ENCODE measurements at regions not wholly inside any gene's neighbourhood (a gene's known extent, or its start where the extent isn't known, plus 50 kb on each side); places are given as distances from the start of the nearest gene placed in this dataset.

DNA sequence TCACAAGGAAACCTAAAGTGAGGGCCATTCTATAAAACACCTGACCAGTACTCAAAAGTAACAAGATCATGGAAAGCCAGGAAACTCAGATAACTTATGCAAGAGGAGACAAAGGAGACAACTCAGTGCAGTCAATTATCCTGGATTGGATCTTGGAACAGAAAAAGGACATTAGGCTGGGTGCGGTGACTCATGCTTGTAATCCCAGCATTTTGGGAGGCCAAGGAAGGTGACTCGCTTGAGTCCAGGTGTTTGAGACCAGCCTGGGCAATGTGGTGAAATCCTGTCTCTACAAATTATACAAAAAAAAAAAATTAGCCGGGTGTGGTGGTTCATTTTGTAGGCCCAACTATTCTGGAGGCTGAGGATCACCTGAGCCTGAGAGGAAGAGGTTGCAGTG is 424.5 kb upstream of the SPRED2 start:
- no peaks in the 10 kb centered on the region for H3K4me1 Mint-ChIP-seq
- H3K9me3 Mint-ChIP-seq, result no peaks in the 10 kb centered on the region
- H3K27ac Mint-ChIP-seq, result no peak overlapping the region

GRCh38 chr2:65856423-65856822 is 424.0 kb upstream of the SPRED2 start:
- Mint-ChIP-seq H3K36me3 (ENCODE audit: low read depth) (no peaks in the 10 kb centered on the region), H3K9me3 (no peaks in the 10 kb centered on the region), H3K4me3 (no peak overlapping the region), H3K4me1 (no peaks in the 10 kb centered on the region), H3K27ac (no peak overlapping the region), H3K27me3 (no peaks in the 10 kb centered on the region)
- intact Hi-C loops (cut with micrococcal nuclease), result no loop called here
- no peak for DNase-seq

More for the DNA sequence above, 424.5 kb upstream of the SPRED2 start:
- DNase-seq, result no peak
- no peaks in the 10 kb centered on the region for H3K36me3 Mint-ChIP-seq (ENCODE audit: low read depth)
- H3K27me3 Mint-ChIP-seq, result no peaks in the 10 kb centered on the region
- H3K4me3 Mint-ChIP-seq, result no peak overlapping the region
- intact Hi-C loops (cut with micrococcal nuclease), result no loop called here

DNA sequence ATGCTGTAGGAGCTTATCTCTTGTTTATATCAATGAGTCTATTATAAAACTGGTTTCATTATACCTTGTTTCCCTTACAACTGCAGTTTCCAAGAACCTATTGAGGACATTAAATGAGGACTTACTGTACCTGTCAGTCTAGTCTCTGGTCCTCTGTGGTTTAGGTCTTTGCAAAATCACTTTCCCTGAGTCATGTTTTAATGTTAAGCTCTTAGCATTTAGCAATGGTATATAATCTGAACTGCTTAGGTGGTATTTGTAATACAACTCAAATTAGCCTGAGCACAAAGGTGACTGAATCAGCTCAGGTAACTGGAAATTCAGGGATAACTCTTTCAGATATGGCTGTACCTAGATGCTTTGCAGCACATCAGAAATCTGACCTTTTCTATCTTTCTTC is 418.3 kb upstream of the SPRED2 start:
- Mint-ChIP-seq H3K27me3 (no peaks in the 10 kb centered on the region), H3K4me1 (no peaks in the 10 kb centered on the region), H3K4me3 (no peak overlapping the region), H3K27ac (no peak overlapping the region), H3K9me3 (no peaks in the 10 kb centered on the region), H3K36me3 (ENCODE audit: low read depth) (no peaks in the 10 kb centered on the region)
- DNase-seq, result no peak
- intact Hi-C loops (cut with micrococcal nuclease), result no loop called here

- Mint-ChIP-seq H3K4me3 (no peak overlapping the region), H3K27ac (no peak overlapping the region), H3K36me3 (ENCODE audit: low read depth) (no peaks in the 10 kb centered on the region), H3K9me3 (no peaks in the 10 kb centered on the region), H3K27me3 (no peaks in the 10 kb centered on the region), H3K4me1 (no peaks in the 10 kb centered on the region)
- DNase-seq, result no peak
- intact Hi-C loops (cut with micrococcal nuclease), result no loop called here
Observed at GRCh38 chr2:65846989-65847678, 414.7 kb upstream of the SPRED2 start.

DNA sequence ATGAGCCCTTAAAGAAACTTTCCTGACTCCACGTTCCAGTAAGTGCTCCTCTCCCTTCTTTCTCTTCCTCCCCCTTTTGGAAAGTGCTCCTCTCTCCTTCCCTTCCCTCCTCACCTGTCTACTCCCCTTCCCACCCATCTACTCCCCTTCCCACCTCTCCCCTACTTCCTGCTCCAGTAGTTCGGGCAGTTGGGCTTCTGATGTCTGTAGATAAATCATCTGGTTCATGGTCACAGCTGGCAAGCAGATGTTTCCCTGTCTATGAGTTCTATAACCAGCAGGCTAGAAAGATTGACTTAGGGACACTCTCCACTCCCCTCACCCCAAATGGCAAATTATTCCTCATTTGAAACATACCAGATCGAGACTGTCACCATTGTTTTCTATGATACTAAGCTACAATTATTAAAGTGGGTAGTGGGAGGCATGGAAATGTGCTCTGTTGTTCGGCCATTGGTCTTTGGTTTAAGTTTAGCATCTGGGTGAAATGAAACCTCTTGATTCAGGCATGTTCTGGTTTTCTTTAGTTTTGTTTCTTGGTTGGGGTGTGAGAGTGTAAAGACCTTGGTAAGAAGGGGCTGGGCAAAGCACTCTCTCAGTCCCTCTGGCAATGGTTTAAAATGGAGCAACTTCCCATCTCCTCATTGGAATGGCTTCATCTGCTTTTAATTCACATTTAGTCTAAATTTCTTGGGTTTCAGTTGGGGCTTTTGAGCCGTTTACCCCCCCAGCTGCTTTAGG is 413.2 kb upstream of the SPRED2 start:
- intact Hi-C loops (cut with micrococcal nuclease), result no loop called here
- no peak for DNase-seq
- Mint-ChIP-seq H3K27ac (no peak overlapping the region), H3K4me3 (no peak overlapping the region), H3K27me3 (no peaks in the 10 kb centered on the region), H3K9me3 (peaks cover 5% of the 10 kb centered on the region), H3K4me1 (no peaks in the 10 kb centered on the region), H3K36me3 (ENCODE audit: low read depth) (no peaks in the 10 kb centered on the region)

DNA sequence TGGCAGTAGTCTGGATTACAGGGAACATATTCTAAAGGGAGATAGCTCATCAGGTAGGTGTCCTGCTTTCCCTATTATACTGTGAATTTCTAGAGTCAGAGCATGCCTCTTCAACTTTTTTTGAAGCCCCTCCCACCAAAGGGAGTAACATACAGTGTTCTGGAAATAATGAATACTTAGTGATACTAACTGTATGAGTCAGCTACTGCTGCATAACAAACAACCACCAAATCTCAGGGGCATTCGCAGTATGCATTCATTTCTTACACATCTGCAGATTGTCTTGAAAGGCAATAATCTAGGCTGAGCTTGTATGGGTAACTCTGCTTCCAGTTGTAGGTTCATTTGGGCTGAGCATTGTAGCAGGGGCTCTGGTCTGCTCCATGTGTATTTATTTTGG is 409.7 kb upstream of the SPRED2 start:
- Mint-ChIP-seq H3K27me3 (no peaks in the 10 kb centered on the region), H3K4me1 (no peaks in the 10 kb centered on the region), H3K4me3 (no peak overlapping the region), H3K9me3 (peaks cover 5% of the 10 kb centered on the region), H3K36me3 (ENCODE audit: low read depth) (no peaks in the 10 kb centered on the region), H3K27ac (no peak overlapping the region)
- intact Hi-C loops (cut with micrococcal nuclease), result no loop called here
- DNase-seq, result no peak

GRCh38 chr2:65835975-65836549 is 403.7 kb upstream of the SPRED2 start:
- intact Hi-C loops (cut with micrococcal nuclease), result no loop called here

DNA sequence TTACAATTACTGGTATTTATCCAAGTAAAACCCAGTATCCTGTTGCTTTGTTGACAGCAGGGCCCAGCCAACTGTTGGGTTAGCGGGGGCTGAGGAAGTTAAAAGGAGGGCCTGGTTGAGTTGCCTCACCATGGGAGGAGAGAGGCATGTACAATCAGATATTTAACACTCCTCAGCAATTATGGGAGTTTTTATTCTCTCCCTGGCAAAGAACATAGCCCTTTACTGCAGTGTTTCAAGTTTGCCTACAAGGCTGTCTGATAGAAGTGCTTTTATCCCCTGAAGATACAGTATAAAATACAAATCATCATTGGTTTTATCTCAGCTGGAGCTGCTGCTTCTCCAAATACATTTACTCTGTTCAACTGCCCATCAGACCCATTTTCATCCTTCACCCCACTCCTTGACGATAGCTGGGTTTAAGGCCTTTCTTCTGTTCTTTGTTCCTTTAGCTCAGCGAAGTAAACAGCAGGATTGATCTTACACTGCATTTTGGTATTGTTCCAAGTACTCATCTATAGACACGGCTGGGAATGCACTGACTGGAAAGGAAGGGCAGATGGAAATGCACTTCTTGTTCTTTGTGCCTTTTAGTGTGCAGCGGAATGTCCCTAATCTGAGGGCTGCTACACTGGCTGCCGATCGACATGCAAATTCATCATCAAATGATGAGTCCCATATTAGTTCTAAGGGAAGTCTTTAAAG is 402.5 kb upstream of the SPRED2 start:
- Mint-ChIP-seq H3K9me3 (no peaks in the 10 kb centered on the region), H3K36me3 (ENCODE audit: low read depth) (no peaks in the 10 kb centered on the region), H3K27ac (no peak overlapping the region), H3K4me3 (no peak overlapping the region), H3K4me1 (no peaks in the 10 kb centered on the region), H3K27me3 (no peaks in the 10 kb centered on the region)
- DNase-seq, result no peak
- intact Hi-C loops (cut with micrococcal nuclease), result no loop called here

More at GRCh38 chr2:65835975-65836549, 403.7 kb upstream of the SPRED2 start:
- Mint-ChIP-seq H3K27ac (no peak overlapping the region), H3K27me3 (no peaks in the 10 kb centered on the region), H3K4me1 (no peaks in the 10 kb centered on the region), H3K4me3 (no peak overlapping the region), H3K36me3 (ENCODE audit: low read depth) (no peaks in the 10 kb centered on the region), H3K9me3 (no peaks in the 10 kb centered on the region)
- no peak for DNase-seq

DNA sequence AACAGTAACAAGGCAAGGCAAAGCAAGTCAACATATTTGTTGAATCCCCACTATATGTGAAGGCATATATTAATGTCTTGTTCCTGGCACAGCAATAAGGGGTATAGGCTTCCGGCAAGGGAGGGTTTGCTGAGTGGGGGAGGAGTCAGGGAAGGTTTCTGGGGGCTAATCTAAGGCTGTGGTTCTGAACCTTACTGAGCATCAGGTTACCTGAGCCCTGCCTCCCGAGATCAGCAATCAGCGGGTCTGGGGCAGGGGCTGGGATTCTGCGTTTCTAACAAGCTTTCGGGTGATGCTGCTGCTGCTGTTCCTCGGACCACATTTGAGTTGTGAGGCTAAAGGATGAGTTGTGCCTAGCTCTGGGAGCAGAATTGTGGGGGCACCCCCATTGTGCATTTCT is 401.7 kb upstream of the SPRED2 start:
- DNase-seq, result no peak
- Mint-ChIP-seq H3K4me3 (no peak overlapping the region), H3K4me1 (no peaks in the 10 kb centered on the region), H3K36me3 (ENCODE audit: low read depth) (no peaks in the 10 kb centered on the region), H3K27ac (no peak overlapping the region), H3K27me3 (no peaks in the 10 kb centered on the region), H3K9me3 (no peaks in the 10 kb centered on the region)
- intact Hi-C loops (cut with micrococcal nuclease), result no loop called here

GRCh38 chr2:65831509-65831908 is 399.1 kb upstream of the SPRED2 start:
- Mint-ChIP-seq H3K36me3 (ENCODE audit: low read depth) (no peaks in the 10 kb centered on the region), H3K9me3 (no peaks in the 10 kb centered on the region), H3K4me3 (no peak overlapping the region), H3K27ac (no peak overlapping the region), H3K4me1 (no peaks in the 10 kb centered on the region), H3K27me3 (no peaks in the 10 kb centered on the region)
- DNase-seq, result no peak
- intact Hi-C loops (cut with micrococcal nuclease), result no loop called here

DNA sequence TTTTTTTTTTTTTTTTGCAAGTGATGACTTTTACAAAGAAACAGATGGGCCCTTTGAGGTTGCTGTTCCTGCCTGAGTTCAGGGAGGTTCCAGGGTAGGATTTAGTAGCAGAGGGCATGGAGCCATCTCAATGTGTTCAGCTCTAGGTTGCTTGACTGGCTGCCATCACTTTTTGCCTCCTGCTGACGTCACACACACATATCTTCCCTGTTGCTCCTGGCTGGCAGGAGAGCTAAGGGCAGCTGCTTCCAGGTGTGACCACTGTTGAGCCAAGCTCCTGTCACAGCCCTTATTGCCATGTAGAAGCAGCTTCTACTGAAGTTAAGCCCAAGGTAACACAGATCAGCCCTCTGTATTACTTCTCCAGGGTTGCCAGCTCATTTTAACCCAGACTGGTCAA is 394.2 kb upstream of the SPRED2 start:
- Mint-ChIP-seq H3K36me3 (ENCODE audit: low read depth) (no peaks in the 10 kb centered on the region), H3K4me3 (no peak overlapping the region), H3K4me1 (no peaks in the 10 kb centered on the region), H3K27ac (no peak overlapping the region), H3K27me3 (no peaks in the 10 kb centered on the region), H3K9me3 (no peaks in the 10 kb centered on the region)
- intact Hi-C loops (cut with micrococcal nuclease), result no loop called here
- DNase-seq, result no peak

GRCh38 chr2:65823511-65823910 is 391.1 kb upstream of the SPRED2 start:
- intact Hi-C loops (cut with micrococcal nuclease), result no loop called here
- H3K27ac Mint-ChIP-seq, result no peak overlapping the region
- H3K4me3 Mint-ChIP-seq, result no peak overlapping the region
- no peaks in the 10 kb centered on the region for H3K36me3 Mint-ChIP-seq (ENCODE audit: low read depth)
- DNase-seq, result no peak
- H3K4me1 Mint-ChIP-seq, result no peaks in the 10 kb centered on the region
- H3K27me3 Mint-ChIP-seq, result no peaks in the 10 kb centered on the region
- H3K9me3 Mint-ChIP-seq, result no peaks in the 10 kb centered on the region

- intact Hi-C loops (cut with micrococcal nuclease), result no loop called here
- Mint-ChIP-seq H3K27ac (no peak overlapping the region), H3K4me1 (no peaks in the 10 kb centered on the region), H3K36me3 (ENCODE audit: low read depth) (no peaks in the 10 kb centered on the region), H3K9me3 (no peaks in the 10 kb centered on the region), H3K4me3 (no peak overlapping the region), H3K27me3 (no peaks in the 10 kb centered on the region)
- DNase-seq, result no peak
Observed at GRCh38 chr2:65820454-65820853, 388.1 kb upstream of the SPRED2 start.

DNA sequence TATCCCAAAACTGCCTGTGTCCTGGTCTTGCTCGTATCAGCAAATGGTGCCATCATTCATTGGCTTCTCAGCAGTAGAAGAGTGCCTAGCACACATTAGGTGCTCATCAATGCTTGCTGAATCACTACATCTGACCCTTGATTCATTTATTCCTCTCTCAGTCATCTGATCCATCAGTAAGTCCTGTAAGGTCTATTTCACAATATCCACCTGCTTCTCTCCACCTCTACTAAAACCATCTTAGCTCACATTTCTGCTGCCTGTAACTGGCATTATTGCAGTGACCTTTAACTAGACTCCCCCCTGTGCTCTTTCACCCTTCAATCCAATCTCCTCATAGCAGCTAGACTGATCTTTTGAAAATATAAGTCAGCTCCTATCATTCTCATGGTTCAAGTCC is 387.6 kb upstream of the SPRED2 start:
- Mint-ChIP-seq H3K27me3 (no peaks in the 10 kb centered on the region), H3K9me3 (no peaks in the 10 kb centered on the region), H3K27ac (no peak overlapping the region), H3K36me3 (ENCODE audit: low read depth) (no peaks in the 10 kb centered on the region), H3K4me3 (no peak overlapping the region), H3K4me1 (no peaks in the 10 kb centered on the region)
- no peak for DNase-seq
- intact Hi-C loops (cut with micrococcal nuclease), result no loop called here

Measured in activated CD4-positive, alpha-beta T cell treated with anti-CD3 and anti-CD28 coated beads, Interleukin-2, amount 10 ng/mL, durations not matched to agents 24 days and 14 days (primary cell).